Stimulated activated CD8-positive, alpha-beta memory T cell treated with anti-CD3 and anti-CD28 coated beads, Interleukin-15, amount 100 ng/mL, for 4 hours (primary cell): ENCODE measurements at regions not wholly inside any gene's neighbourhood (a gene's known extent, or its start where the extent isn't known, plus 50 kb on each side); places are given as distances from the start of the nearest gene placed in this dataset.
"Not testable (repeated sequence)": the region's sequence is repeated elsewhere in the genome, so short reads cannot be mapped to it uniquely, and the experiment has no call there.

Source experiments
- DNase-seq, 2 donors: peaks; one replicate each; pipeline ENCODE4 v3.0.0-alpha.2; 2020; ENCODE audit warnings: low read depth in 2 of 2

DNA sequence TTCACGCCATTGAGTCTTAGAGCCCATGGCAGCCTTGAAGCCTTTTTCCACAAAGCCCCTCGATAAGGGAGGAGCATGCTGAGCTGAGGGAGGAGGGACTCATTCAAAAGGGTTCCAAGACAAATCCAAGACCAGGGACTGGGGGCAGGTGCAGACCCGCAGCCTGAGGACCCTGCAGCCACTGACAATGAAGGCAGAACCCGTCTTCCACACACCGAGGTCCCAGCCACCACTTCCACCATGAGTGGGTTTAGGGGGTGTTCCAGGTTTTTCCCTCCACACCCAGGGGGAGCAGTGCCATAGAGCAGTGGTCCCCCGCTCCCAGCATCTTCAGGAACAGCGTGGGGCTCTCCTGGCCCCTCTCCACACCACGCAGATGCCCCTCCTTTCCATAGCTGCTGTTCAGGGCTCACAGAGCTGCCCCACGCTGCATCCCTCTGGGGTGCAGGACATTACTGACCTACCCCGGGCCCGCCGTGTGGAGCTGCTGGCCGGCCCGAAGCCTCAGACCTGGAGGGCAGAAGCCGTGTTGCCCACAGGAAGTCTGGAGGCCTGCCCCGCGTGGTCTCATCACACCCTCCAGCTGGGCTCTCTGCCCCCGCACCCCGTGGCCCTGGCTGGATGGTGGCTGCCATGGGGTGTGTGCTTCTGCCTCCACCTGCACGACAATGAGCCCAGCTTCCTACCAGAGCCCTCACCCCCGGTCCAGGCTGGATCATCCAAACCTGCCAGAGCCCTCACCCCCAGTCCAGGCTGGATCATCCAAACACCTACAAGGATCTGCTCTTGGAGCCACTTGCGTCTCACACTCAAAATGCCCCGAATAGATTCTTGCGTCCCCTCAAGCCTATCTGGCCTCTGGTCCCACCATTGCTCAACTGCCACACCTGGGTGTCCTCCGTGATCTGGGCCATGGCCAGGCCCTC, 220.0 kb upstream of the TCERG1L start:
- no peak for DNase-seq

DNA sequence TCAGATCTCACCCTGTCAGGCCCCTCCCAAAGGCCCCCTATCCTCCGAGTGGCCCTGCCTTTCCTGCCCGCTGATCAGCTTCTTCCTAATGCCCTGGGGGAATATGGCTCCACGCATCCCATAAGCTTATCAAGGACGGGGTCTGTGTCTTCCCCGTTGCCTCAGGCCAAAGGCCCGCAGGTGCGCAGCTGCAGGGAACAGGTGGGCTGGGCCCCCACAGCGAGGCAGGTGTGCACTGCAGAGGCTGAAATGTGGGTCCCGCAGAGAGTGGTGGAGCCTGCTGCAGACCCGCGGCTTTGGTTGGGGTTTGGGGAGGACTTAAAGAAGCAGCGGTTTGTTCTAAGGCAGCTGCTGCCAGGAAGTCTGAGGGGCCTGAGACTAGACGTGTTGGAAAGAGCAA, 220.8 kb upstream of the TCERG1L start:
- DNase-seq: no peak

DNA sequence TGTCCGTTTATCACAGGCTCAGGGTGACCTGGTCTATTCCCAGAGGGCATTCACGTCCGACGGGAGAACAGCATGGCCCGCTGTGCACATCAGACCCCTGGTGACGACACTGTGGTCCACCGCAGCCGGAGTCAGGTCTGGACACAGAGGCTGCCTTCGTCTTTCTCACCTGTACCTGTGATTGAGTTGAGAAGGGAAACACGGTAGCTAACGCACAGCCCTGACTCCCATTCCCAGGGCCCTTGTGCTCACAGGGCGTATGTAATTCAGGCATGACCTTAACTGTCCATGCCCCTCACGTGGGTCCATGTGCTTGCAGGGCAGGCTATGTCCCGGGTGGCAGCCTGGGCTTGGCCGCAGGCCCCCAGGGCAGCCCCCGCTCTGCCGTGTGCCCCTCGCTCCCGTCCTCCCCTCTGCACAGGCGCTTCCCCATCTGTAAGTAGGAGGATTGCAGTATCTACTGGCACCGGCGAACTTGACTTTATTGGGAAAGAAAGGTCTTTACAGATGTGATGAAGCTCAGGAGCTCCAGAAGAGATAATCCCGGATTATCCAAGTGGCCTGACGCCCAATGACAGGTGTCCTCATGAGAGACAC, 221.3 kb upstream of the TCERG1L start:
- DNase-seq: no peak

DNA sequence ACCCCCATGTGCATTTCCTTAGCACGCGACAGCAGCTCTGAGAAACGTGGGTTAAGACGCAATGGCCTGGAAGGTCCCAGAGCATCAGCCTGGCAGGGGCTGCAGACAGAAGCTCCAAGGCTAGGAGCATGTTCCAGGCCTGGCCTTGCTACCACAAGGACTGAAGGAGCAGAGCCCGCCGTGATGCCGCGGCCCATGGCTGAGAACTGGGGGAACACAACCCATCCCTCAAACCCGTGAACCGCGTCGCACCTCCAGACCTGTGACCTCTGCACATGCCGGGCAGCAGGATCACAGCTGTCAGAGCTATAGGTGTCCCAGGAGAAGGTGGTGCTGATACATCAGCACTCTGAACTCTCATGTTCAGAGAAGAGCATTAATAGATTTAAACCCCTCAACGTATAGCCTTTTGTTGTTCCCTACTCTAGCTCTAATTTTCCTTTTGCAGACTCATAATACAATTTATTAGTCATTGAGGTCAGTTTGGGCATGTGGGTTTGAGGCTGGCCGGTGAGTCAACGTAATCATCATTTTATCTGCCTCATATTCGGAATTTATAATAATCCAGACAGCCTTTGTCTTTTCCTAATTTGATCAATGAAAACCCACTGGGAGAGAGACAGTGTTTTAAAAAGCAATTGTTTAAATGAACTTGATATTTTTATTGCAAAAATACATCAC, 222.5 kb upstream of the TCERG1L start:
- DNase-seq: no peak

DNA sequence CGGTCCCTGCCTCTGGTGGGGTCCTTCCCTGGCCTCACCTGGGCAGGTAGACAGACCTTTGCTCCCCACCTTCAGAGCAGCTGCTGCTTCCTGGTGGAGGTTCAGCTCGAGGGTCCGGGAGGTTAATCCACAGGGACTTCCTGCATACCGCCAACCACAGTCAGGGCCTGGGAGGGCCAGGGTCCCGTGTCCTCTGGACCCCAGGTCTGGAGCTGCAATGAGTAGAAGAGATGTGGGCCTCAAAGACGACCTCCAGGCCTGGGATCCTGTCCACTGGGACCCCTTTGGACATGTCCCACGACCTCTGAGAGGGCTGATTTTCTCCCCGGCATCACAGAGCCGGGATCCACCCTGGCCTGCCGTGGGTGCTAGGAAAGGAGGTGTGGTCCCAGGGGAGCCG, 223.3 kb upstream of the TCERG1L start:
- no peak for DNase-seq

DNA sequence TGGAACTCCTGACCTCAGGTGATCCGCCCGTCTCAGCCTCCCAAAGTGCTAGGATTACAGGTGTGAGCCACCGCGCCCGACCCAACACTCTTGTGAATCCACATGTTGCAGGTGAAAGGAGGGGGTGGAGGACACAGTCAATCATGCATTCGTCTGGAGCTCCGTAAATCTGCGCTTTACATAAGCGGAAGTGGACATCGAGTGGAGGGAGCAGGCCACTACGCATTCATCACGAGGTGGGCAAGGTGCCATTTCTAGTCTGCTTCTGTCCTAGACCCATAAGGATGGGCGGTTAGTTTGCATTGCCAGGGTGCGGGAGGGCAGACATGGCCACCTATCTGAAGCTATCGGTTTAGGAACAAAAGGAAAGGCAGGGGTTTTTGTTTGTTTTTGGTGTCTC, 225.2 kb upstream of the TCERG1L start:
- DNase-seq: no peak

DNA sequence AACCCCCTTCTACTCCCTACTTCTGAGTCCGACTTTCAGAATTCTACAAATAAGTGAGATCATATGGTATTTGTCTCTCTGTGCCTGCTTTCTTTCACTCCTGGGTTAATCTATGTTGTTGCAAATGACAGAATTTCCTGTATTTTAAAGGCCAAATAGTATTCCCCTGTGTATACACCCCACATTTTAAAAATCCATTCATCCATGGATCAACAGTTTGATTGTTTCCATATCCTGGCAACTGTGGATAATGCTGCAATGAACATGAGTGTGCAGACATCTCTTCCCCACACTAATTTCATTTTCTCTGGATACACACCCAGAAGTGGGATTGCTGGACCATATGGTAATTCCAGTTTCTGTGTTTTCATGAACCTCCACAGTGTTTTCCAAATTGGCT, 225.8 kb upstream of the TCERG1L start:
- no peak for DNase-seq

DNA sequence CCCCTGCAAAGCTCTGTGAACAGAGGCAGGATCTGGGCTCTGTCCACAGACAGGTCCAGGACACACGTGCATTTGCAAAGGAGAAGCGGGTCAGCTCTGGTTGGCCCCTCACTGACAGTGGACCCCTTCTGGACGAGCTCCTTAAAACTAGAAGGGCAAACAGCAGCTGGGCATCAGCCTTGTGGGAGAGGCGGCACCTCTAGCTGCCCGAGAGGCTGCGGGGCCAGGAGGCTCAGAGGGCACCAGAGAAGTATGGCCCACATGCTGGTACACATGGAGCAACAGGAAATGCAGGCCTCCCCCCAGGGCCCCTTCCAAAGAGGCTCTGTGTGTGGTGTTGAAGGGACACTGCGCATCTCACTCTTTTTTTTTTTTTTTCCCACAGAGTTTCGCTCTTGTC, 233.0 kb upstream of the TCERG1L start:
- DNase-seq: no peak

DNA sequence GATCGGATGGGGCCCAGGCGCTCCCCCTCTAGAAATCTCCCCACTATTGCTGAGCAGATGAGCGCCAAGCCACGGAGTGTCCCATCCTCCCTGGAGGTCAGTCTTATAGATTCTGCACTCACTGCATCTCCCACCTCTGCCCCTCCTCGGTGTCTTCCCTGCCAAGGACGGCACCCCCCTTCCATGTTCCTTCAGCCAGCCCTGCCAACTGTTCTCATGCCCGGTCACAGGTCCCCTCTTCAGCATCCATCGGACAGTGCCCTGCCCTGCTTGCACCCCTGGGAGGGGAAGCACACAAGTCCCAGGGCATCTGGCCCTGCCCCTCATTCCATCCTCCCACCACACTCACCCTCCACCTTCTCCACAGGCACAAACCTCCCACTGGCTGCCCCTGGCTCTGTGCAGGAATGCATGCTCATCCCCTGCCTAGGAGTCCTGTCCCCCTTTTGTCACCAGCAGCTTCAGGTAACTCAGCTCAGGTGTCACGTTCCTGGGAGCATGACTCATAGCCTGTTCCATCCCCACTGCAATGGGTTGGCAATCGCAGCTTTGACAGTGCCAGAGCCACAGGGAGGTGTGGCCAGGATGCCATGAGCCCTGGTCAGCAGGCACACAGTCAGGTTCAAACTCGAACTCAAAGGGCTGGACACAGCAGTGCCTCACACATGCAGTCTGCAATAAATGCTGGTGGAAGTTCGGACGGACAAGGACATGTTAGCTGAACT, 234.7 kb upstream of the TCERG1L start:
- DNase-seq: no peak

DNA sequence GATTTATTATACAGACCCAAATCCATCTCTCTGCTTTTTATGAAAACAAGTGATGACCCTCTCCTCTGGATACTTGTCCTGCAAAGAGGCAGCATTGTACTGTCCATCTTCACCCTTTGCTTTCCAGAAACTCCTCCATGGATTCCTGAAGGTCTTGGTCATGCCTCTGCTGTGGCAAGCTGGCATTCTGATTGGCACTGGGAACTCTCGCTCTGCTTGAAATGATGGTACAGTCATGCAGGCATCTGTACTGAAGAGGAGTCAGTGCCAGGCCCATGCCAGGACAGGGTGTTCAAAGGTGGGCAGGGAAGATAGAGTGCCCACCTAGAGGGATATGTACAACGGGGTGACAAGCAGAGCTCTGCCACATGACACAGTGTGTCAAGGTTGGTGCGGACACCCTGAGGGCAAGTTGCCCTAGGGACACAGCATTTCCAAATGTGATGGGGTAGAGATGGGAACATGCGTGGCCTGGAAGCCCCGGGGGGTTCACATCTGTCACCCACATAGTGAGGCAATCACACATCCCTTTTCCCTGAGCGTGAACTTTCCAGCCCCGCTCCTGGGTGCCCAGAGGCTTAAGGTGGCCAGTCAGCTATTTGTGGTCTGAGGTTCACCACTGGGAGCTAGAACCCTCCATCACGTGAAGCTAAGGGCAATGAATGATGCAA, 235.7 kb upstream of the TCERG1L start:
- DNase-seq: no peak

DNA sequence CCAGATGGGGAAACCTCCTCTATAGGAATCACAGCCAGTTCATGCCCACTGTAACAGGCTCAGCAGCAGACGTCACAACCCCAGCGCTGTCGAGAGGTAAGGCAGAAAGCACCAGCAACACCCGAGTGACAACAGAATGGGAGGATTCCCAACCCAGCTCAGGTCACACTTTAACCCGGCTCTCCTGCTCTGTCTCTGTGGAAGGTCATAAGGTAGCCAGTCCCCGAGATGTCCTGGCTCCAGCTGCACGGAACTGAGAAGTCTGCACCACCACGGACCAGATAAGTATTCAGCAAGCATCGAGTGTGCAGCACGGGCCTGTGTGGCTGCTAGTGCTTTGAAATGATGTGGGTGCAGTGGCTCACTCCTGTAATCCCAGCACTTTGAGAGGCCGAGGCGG, 236.7 kb upstream of the TCERG1L start:
- DNase-seq: no peak

DNA sequence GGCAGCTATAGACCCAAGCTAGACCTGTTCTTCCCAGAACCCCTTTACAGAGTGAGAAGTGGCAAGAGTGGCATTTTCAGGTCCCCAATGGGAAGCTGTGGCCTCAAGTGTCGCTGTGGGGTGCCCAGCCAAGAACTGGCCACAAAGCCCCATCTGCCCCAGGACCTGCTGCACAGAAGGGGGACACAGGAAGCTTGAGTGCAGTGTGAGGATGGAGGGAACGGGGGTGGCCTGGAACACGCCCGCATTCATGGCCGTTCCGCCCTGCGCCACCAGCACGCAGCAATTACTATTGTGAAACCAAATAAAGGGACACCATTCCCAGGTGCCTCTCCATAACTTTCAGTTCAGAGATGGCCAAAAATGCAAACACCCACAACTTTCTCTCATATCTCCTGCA, 237.6 kb upstream of the TCERG1L start:
- no peak for DNase-seq

DNA sequence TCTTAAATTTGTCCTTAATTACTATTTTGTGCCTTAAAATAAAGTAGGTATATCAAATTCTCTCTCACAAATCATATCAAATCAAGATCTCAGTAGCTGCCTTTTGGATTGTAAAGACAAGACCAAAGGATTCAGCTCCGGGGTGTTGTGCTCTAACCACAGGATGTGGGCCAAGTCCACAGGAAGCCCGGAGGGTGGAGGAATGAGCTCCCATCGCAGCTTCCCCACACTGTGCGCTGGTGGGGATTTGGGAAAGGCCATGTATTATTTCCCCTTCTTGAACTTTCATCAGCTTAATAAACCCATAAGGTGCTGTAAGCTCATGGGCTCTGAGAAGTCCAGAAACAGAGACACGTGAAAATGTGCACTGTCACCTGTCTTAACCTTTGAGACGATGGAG, 241.6 kb upstream of the TCERG1L start:
- DNase-seq: no peak

DNA sequence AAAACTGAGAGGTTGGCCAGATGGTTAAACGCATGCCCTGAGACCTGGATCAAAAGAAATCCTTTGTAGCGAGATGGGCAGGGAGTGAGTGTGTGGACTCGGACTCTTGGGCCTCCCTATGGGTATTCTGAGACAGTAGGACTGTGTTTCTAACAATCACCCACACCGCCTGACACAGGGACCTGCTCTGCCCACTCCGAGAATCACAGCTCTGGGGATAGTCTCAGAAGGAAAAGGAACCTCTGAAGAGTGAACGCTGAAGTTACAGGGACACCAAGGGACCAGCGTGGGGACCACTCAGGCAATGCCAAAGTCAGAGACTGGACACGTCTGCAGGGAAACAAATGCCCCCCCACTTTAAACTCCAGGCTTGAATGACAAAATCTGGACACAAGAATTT, 242.1 kb upstream of the TCERG1L start:
- no peak for DNase-seq

DNA sequence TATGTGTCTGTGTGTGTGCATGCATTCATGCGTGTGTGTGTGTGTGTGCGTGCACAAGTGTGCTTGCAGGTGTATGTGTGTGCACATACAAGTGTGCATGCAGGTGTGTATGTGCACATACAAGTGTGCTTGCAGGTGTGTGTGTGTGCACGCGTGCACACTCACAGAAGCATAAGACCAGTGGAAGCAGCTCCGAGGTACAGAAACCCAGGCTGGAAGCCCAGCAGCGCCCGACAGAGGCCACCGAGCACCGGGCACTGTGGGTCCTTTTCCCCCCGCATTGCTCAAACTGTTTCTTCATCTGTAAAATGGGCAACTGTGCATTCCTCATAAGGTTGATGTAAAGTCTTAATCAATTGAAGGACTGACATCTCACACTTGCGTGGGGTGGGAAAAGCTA, 243.3 kb upstream of the TCERG1L start:
- DNase-seq: no peak

DNA sequence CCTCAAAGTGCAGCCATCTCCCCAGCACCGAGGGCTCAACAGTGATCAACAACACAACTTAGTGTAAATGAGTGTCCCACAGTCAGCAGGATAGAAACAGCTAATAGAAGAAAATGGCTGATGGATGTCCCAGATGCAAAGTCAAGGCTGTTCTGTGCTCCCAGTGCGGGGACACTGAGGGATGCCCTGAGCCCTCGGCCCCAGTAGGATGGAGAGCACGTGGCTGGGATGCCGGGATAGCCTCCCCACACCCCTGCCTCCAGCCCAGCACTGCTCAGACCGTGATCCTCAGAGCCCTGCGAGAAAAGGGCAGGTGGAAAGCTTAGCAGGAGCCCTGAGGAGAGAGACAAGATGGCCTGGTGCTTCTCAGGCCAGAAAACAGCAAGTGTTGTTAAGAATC, 243.9 kb upstream of the TCERG1L start:
- no peak for DNase-seq

DNA sequence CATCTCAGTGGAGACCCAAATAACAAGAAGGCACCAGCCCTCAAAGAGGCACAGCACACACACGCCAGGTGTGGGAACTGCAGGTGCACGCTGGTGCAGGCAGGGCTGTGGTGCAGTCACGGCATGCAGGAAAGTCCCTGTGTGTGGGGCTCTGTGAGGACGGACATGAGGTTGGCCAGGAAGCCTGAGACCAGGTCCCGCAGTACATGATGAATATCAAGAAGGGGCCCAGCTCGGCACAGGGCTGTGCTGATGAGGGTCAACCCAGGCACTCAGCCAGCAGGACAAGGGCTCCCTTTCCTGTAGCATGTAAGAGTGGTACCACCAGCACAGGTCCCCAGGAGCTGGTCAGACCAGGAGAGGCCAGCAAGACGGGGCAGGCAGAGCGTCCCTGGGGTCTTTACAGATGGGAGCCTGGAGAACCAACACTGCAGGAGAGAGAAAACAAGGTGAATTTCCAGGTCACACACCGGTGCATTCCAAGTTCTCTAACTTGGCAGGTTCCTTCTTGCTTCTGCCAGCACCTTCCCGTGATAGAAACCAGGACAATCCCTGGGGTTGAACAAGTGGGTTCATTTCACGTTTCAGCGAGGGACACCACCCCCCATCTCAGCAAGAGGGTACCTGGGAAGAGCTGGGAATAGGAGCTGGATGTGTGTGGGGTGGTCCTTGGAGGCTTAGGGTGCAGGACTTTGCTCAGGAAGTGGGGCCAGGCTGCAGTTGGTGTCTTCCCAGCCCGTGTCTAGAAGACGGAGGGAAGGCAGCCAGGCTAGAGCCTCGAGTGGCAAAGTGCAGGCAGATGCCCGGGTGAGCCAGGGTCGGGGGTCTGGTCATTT, 244.8 kb upstream of the TCERG1L start:
- no peak for DNase-seq

DNA sequence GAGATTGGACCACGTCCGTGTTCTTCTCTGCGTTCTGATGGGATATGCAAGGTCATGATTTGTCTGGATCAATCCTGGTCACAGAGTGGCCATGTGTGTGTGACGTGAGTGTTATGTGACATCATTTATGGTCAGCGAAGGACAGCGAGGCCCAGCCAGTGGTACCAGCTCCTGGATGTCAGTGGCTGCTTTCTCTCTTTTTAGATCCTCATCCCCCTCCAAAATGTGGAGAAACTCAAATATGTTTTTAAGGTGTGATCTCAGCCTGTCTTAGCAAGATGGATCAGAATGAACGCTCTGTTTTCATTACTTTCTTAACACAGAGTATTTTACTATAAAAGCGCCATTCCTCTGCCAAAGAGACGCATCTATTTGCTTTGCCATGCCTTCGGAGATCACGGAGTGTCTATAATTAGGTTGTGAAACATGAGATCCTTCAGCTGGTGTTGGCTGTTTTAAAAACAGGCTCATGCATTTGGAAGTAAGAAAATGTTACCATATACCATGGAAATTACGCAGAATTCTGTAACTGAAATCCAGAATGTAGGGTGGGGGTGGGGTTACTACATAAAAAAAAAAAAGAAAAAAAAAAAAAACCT, 245.5 kb upstream of the TCERG1L start:
- no peak for DNase-seq

DNA sequence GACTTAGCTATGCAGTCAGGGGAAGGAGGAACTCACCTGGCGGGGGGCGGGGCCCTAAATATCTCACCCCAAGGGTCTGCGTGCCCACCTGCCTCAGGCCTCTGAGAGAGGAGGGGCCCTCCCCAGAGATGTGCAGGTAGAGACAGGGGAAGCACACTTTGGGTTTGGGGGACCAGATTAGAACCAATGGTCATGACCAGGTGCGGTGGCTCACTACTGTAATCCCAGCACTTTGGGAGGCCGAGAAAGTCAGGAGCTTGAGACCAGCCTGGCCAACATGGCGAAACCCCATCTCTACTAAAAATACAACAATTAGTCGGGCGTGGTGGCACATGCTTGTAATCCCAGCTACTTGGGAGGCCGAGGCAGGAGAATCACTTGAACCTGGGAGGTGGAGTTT, 246.4 kb upstream of the TCERG1L start:
- not testable (repeated sequence) for DNase-seq

DNA sequence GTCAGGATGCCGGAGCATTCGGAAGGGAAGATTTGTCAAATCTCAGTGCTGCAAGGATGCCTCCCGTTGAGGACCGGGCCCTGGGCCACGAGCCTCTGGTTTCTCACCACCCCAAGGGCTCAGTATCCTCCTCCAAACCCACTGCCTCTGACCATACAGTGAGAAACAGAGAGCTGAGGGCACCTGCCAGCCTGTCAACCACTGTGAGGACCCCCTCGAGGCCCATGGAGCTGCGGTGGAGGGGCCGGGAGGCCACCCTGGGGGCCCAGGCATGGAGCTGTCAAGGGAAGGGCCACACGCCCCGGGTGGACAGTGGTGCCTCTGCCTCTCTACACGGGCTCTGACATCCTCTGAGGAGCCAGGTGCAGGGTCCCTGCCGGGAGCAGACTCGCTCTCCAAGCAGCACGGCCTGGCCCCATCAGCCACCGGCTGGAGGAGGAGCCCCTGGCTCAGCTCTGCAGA, 248.0 kb upstream of the TCERG1L start:
- DNase-seq: no peak
